IPS-18a (cell line): ENCODE measurements at regions not wholly inside any gene's neighbourhood (a gene's known extent, or its start where the extent isn't known, plus 50 kb on each side); places are given as distances from the start of the nearest gene placed in this dataset.

Experiments used
- H3K27ac ChIP-seq: one replicate; pipeline ENCODE4 v1.5.1; 2013; ENCODE audit warnings: low read length
- H3K27me3 ChIP-seq: one replicate; pipeline ENCODE4 v1.6.1; 2013; ENCODE audit warnings: mild to moderate bottlenecking, low read length; ENCODE audit not compliant: control insufficient read depth, insufficient read depth
- H3K36me3 ChIP-seq: one replicate; pipeline ENCODE4 v1.6.1; 2013; ENCODE audit warnings: low read depth, low read length; ENCODE audit not compliant: control insufficient read depth
- H3K4me1 ChIP-seq: one replicate; pipeline ENCODE4 v1.6.1; 2013; ENCODE audit warnings: low read depth, low read length; ENCODE audit not compliant: control insufficient read depth
- H3K4me3 ChIP-seq: one replicate; pipeline ENCODE4 v1.5.1; 2013; ENCODE audit warnings: low read length
- H3K9ac ChIP-seq: one replicate; pipeline ENCODE4 v1.6.1; 2013; ENCODE audit warnings: mild to moderate bottlenecking, low read length, moderate library complexity
- H3K9me3 ChIP-seq: one replicate; pipeline ENCODE4 v1.6.1; 2013; ENCODE audit warnings: low read depth, low read length; ENCODE audit not compliant: control insufficient read depth

GRCh38 chr3:159151130-159151529 is 349.3 kb downstream of the MFSD1 start:
- no peaks in the 10 kb centered on the region for H3K36me3 ChIP-seq
- no peaks in the 10 kb centered on the region for H3K9me3 ChIP-seq
- H3K4me1 ChIP-seq, result no peaks in the 10 kb centered on the region
- no peak overlapping the region for H3K27ac ChIP-seq
- no peak overlapping the region for H3K4me3 ChIP-seq
- no peaks in the 10 kb centered on the region for H3K27me3 ChIP-seq
- H3K9ac ChIP-seq, result no peak overlapping the region

- H3K9me3 ChIP-seq, result no peaks in the 10 kb centered on the region
- H3K9ac ChIP-seq, result no peak overlapping the region
- H3K27ac ChIP-seq, result no peak overlapping the region
- no peak overlapping the region for H3K4me3 ChIP-seq
- no peaks in the 10 kb centered on the region for H3K27me3 ChIP-seq
- no peaks in the 10 kb centered on the region for H3K4me1 ChIP-seq
- H3K36me3 ChIP-seq, result no peaks in the 10 kb centered on the region
These were observed 355.4 kb downstream of the MFSD1 start for GRCh38 chr3:159157275-159157674.

- Histone ChIP-seq H3K9ac (no peak overlapping the region), H3K4me3 (no peak overlapping the region), H3K4me1 (no peaks in the 10 kb centered on the region), H3K27me3 (no peaks in the 10 kb centered on the region), H3K9me3 (no peaks in the 10 kb centered on the region), H3K36me3 (no peaks in the 10 kb centered on the region), H3K27ac (no peak overlapping the region)
These were observed 356.4 kb downstream of the MFSD1 start for GRCh38 chr3:159158213-159158612.

GRCh38 chr3:159158801-159159200 is 356.9 kb downstream of the MFSD1 start:
- no peaks in the 10 kb centered on the region for H3K4me1 ChIP-seq
- no peaks in the 10 kb centered on the region for H3K9me3 ChIP-seq
- no peaks in the 10 kb centered on the region for H3K27me3 ChIP-seq
- H3K9ac ChIP-seq, result no peak overlapping the region
- H3K4me3 ChIP-seq, result no peak overlapping the region
- H3K27ac ChIP-seq, result no peak overlapping the region
- no peaks in the 10 kb centered on the region for H3K36me3 ChIP-seq

- no peaks in the 10 kb centered on the region for H3K4me1 ChIP-seq
- no peak overlapping the region for H3K4me3 ChIP-seq
- no peaks in the 10 kb centered on the region for H3K36me3 ChIP-seq
- H3K9me3 ChIP-seq, result no peaks in the 10 kb centered on the region
- no peak overlapping the region for H3K27ac ChIP-seq
- no peak overlapping the region for H3K9ac ChIP-seq
- H3K27me3 ChIP-seq, result no peaks in the 10 kb centered on the region
These were observed 357.7 kb downstream of the MFSD1 start for GRCh38 chr3:159159546-159159945.

DNA sequence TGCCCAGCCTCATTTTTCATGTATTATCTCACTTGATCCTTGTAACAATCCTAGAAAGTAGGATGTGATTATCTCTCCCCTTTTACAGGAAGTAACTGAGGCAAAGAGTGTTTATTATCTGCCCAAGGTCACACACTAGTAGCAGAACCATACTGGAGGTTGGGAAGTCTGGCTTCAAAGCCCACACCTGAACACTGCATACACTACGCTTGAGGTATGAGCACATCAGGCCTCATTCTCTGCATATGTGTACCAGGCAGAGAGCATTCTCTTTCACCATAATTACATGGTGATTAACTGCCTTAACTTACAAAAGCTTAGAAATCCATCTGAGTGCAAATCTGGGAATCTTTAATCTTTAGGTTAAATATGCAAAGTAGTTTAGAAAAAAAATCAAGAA is 361.8 kb downstream of the MFSD1 start:
- H3K9me3 ChIP-seq, result no peaks in the 10 kb centered on the region
- no peak overlapping the region for H3K4me3 ChIP-seq
- no peak overlapping the region for H3K27ac ChIP-seq
- H3K4me1 ChIP-seq, result no peaks in the 10 kb centered on the region
- no peaks in the 10 kb centered on the region for H3K36me3 ChIP-seq
- no peaks in the 10 kb centered on the region for H3K27me3 ChIP-seq
- no peak overlapping the region for H3K9ac ChIP-seq

GRCh38 chr3:159165961-159166360 is 364.1 kb downstream of the MFSD1 start:
- no peaks in the 10 kb centered on the region for H3K9me3 ChIP-seq
- no peak overlapping the region for H3K27ac ChIP-seq
- H3K9ac ChIP-seq, result no peak overlapping the region
- H3K36me3 ChIP-seq, result no peaks in the 10 kb centered on the region
- no peak overlapping the region for H3K4me3 ChIP-seq
- H3K4me1 ChIP-seq, result no peaks in the 10 kb centered on the region
- H3K27me3 ChIP-seq, result no peaks in the 10 kb centered on the region

DNA sequence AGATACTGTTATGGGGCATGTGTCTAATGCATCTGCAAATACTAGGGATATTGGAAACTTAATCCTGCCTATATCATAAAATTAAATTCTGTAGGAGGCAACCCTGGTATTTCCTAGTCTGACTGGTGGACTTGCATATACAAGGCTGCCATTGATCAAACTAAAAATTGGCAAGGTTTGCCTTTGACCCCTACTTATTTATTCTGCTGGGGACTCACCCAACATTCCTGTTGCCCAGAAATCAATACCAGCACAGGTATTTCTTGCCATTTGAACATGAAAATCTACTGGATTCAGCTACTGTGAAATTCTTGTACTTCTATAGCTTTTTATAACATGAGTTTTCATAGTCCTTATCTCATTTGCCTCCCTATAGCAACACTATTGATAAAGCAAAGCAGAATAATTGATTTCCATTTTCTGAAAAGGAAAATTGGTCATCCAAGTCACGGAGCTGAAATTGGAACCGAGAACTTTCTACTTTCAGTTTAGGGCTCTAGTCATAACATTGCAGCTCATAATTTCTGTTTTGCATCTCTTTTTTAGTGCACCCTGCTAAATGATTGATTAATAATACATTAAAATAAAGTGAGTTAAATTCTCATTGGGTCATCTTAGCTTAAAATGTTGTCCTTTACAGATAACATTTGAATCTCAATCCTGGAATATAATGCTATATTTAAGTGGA is 365.2 kb downstream of the MFSD1 start:
- Histone ChIP-seq H3K27ac (no peak overlapping the region), H3K36me3 (no peaks in the 10 kb centered on the region), H3K4me3 (no peak overlapping the region), H3K9ac (no peak overlapping the region), H3K4me1 (no peaks in the 10 kb centered on the region), H3K27me3 (no peaks in the 10 kb centered on the region), H3K9me3 (no peaks in the 10 kb centered on the region)

DNA sequence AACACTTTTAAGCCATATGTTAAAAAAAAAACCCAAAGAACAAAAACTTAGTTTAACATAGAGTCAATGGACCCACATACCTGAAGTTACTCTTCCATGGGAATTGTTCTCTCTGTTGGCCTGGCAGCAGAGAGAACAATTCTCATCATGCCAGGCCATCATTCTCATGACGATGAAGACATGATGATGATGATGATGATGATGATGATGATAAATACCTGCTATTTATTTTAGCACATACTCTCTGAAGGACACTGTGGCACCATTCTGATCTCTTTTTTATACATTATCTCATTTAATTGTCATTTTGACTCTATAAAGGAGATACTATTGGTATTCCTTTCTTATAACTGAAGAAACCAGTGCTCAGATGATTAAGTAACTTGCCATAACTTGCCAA is 366.9 kb downstream of the MFSD1 start:
- Histone ChIP-seq H3K9ac (no peak overlapping the region), H3K27ac (no peak overlapping the region), H3K4me3 (no peak overlapping the region), H3K36me3 (no peaks in the 10 kb centered on the region), H3K9me3 (no peaks in the 10 kb centered on the region), H3K4me1 (no peaks in the 10 kb centered on the region), H3K27me3 (no peaks in the 10 kb centered on the region)

GRCh38 chr3:159169828-159170227 is 368.0 kb downstream of the MFSD1 start:
- no peaks in the 10 kb centered on the region for H3K4me1 ChIP-seq
- no peaks in the 10 kb centered on the region for H3K27me3 ChIP-seq
- H3K27ac ChIP-seq, result no peak overlapping the region
- H3K4me3 ChIP-seq, result no peak overlapping the region
- no peak overlapping the region for H3K9ac ChIP-seq
- no peaks in the 10 kb centered on the region for H3K9me3 ChIP-seq
- H3K36me3 ChIP-seq, result no peaks in the 10 kb centered on the region

GRCh38 chr3:159170436-159171003 is 368.7 kb downstream of the MFSD1 start:
- Histone ChIP-seq H3K4me1 (no peaks in the 10 kb centered on the region), H3K9me3 (no peaks in the 10 kb centered on the region), H3K27ac (no peak overlapping the region), H3K4me3 (no peak overlapping the region), H3K27me3 (no peaks in the 10 kb centered on the region), H3K36me3 (no peaks in the 10 kb centered on the region), H3K9ac (no peak overlapping the region)

DNA sequence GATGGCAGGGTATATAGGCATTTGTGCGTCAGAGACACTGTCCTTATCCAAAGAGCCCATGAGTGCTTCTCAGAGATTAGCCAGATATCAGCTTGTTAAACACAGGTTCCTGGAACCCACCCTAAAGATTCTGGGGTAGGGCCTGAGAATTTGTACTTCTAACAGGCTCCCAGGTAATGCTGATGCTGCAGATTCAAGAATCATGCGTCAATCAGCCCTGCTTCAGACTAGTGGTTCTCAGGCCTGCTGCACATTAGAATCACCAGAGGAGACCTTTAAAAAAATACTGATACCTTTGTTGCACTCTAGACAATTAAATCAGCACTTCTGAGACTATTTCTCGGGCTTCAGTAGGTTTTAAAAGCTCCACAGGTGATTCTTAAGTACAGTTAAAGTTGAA is 369.5 kb downstream of the MFSD1 start:
- Histone ChIP-seq H3K4me1 (no peaks in the 10 kb centered on the region), H3K27ac (no peak overlapping the region), H3K27me3 (no peaks in the 10 kb centered on the region), H3K4me3 (no peak overlapping the region), H3K9me3 (no peaks in the 10 kb centered on the region), H3K36me3 (no peaks in the 10 kb centered on the region), H3K9ac (no peak overlapping the region)
